ENCODE measurements at regions not wholly inside any gene's neighbourhood (a gene's known extent, or its start where the extent isn't known, plus 50 kb on each side); places are given as distances from the start of the nearest gene placed in this dataset.

GRCh38 chr2:7977981-7978380, 703.9 kb upstream of the ID2 start:
- TF ChIP-seq REST (IDR thresholded peaks at IDR 0.05; ENCODE audit: low read depth) = no peak
- TF ChIP-seq CREB1 (IDR thresholded peaks at IDR 0.05; ENCODE audit: low read depth) = no peak
- no peak for TF ChIP-seq NFIC (IDR thresholded peaks at IDR 0.05)
- no peak for TF ChIP-seq TCF12 (IDR thresholded peaks at IDR 0.05; ENCODE audit: low read depth)
- TF ChIP-seq ZBTB7A (IDR thresholded peaks at IDR 0.05; ENCODE audit: low read depth) = no peak
- TF ChIP-seq RAD21 (IDR thresholded peaks at IDR 0.05; ENCODE audit: low read depth) = no peak
- TF ChIP-seq TAF1 (IDR thresholded peaks at IDR 0.05; ENCODE audit: low read depth) = no peak
- TF ChIP-seq MAX (IDR thresholded peaks at IDR 0.05) = no peak

- TF ChIP-seq FOXM1 (IDR thresholded peaks at IDR 0.05; ENCODE audit: borderline replicate concordance, low read depth) (no peak), REST (IDR thresholded peaks at IDR 0.05; ENCODE audit: low read depth) (no peak)
These were observed 699.8 kb upstream of the ID2 start for GRCh38 chr2:7982054-7982453.

GRCh38 chr2:7983451-7983850, 698.4 kb upstream of the ID2 start:
- TF ChIP-seq REST (IDR thresholded peaks at IDR 0.05; ENCODE audit: low read depth) = no peak
- TF ChIP-seq EGR1 (IDR thresholded peaks at IDR 0.05) = no peak
- no peak for TF ChIP-seq ZBTB7A (IDR thresholded peaks at IDR 0.05; ENCODE audit: low read depth)
- TF ChIP-seq NFIC (IDR thresholded peaks at IDR 0.05) = no peak

GRCh38 chr2:7983912-7984311, 697.9 kb upstream of the ID2 start:
- TF ChIP-seq CEBPB (IDR thresholded peaks at IDR 0.05) = no peak
- TF ChIP-seq REST (IDR thresholded peaks at IDR 0.05; ENCODE audit: low read depth) = no peak
- TF ChIP-seq RAD21 (IDR thresholded peaks at IDR 0.05; ENCODE audit: low read depth) = no peak
- no peak for TF ChIP-seq MAX (IDR thresholded peaks at IDR 0.05)
- no peak for TF ChIP-seq TCF12 (IDR thresholded peaks at IDR 0.05; ENCODE audit: low read depth)
- no peak for TF ChIP-seq EP300 (IDR thresholded peaks at IDR 0.05; ENCODE audit: borderline replicate concordance)
- no peak for TF ChIP-seq USF1 (IDR thresholded peaks at IDR 0.05)
- TF ChIP-seq FOXM1 (IDR thresholded peaks at IDR 0.05; ENCODE audit: borderline replicate concordance, low read depth) = no peak
- no peak for TF ChIP-seq NFIC (IDR thresholded peaks at IDR 0.05)
- no peak for TF ChIP-seq YY1 (IDR thresholded peaks at IDR 0.05; ENCODE audit: low read depth)
- TF ChIP-seq TAF1 (IDR thresholded peaks at IDR 0.05; ENCODE audit: low read depth) = no peak
- TF ChIP-seq TEAD4 (IDR thresholded peaks at IDR 0.05) = no peak
- no peak for TF ChIP-seq CREB1 (IDR thresholded peaks at IDR 0.05; ENCODE audit: low read depth)
- no peak for TF ChIP-seq EGR1 (IDR thresholded peaks at IDR 0.05)
- no peak for TF ChIP-seq ZBTB7A (IDR thresholded peaks at IDR 0.05; ENCODE audit: low read depth)
